ENCODE measurements at regions not wholly inside any gene's neighbourhood (a gene's known extent, or its start where the extent isn't known, plus 50 kb on each side); places are given as distances from the start of the nearest gene placed in this dataset.

DNA sequence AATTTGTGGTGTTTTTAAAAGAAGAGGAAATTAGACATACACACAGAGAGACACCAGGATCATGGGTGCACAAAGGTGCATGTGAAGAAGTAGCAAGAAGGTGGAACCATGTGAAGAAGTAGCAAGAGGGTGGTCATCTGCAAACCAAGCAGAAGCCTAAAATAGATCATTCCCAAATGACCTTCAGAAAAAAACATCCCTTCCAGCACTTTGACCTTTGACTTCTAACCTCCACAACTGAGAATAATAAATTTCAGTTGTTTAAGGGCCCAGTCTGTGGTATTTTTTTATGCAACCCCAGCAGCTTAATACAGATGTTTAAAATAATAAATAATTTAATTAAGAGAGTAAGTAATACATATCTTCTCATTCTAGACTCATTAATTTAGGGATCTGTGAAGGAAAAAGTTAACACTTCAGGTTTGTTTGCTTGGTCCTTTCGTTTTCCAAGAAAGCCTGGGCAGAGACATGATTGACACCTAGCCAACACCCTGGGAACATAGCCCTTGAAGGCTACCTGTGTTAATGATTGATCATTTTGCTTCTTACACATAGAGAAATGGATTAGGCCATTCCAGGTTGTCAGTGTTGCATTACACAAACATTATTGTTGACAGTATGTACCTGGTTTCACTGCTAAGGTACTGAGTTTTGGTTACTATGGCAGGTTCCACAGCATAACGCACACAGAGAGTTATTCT, 1331.2 kb upstream of the GBE1 start:
- no peak for DNase-seq (ENCODE audit: low spot score)

DNA sequence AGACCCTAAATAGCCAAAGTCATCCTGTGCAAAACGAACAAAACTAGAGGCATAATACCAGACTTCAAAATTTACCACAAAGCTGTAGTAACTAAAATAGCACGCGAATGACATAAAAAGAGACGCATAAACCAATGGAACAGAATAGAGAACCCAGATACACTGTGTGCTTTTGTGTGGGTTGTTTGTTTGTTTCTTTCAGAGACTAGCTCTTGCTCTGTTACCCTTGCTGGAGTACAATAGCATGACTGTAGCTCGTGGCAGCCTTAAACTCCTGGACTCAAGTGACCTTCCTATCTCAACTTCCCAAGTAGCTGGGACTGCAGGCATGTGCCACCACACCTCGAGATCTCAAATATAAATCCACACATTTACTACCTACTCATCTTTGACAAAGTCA, 1314.6 kb upstream of the GBE1 start:
- DNase-seq (ENCODE audit: low spot score), result no peak

- DNase-seq (ENCODE audit: low spot score), result no peak
Measured at GRCh38 chr3:83074485-83074884, 1313.0 kb upstream of the GBE1 start.

DNA sequence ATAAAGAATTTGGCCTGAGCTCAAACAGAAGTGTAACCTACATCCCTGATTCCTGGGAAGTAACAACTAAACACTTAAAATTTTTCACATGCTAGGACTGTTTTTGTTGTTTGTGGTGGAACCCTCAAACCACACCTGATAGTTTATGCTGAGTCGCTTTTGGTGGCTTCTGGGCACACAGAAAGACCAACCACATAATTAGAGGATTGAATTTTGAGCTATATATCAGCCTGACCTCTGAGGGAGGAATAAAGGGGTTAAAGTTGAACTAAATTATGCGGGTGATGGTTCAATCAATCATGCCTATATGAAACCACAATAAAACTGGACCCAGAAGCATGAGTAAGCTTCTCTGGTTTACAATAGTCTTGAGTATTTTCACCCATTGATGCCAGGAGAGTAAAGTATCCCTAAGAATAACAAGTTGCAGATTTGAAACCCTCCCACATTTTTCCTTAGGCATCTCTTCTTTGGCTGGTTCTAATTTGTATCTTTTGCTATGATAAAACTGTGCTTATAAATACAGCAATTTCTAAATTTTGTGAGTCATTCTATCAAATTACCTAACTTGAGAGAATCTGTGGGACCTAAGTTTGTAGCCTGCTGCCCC, 1304.5 kb upstream of the GBE1 start:
- no peak for DNase-seq (ENCODE audit: low spot score)

DNA sequence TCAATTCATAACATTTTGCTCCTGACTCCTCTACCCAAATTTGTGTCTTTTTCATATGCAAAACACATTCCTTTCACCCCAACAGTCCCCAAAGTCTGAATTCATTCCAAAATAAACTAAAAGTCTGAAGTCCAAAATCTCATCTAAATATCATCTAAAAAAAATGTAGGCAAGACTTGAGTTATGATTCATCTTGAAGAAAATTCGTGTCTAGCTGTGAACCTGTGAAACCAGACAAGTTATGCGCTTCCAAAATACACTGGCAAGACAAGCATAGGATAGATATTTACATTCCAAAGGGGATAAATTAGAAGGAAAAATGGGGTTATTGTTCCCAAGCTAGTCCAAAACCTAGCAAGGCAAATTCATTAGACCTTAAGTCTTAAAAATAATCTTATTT, 1302.0 kb upstream of the GBE1 start:
- no peak for DNase-seq (ENCODE audit: low spot score)

DNA sequence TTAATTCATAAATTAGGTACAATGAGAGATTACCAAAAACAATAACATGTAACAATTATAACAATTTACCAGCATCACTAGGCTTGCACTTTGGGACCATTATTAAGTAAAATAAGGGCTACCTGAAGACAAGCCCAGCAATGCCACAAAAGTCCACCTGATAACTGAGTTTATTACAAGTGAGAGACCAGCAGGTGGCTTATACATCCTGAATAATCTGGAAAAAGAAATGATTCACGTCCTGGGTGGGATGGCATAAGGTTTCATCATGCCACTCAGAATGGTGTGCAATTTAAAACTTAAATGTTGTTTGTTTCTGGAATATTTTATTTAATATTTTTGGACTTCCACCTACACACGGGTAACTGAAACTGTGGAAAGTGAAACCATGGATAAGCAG, 1287.1 kb upstream of the GBE1 start:
- no peak for DNase-seq (ENCODE audit: low spot score)

DNA sequence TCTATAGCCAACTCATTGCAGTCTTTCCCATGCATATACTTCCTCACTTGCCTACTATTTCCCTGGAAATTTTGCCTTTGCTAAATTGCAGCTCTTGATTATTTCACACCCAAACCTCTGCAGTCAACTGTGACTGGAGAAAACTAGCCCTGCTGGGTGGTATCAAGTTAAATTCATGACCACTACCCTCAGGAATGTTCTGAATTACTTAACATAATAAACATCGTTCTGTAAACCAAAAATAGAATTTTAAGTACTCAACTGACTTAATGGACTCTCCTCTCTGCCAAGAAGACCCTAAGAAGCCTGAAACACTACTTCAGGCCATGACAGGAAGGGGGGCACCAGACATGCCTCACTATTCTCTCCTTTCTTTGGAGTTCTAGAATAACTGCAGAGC, 1278.0 kb upstream of the GBE1 start:
- no peak for DNase-seq (ENCODE audit: low spot score)

- no peak for DNase-seq (ENCODE audit: low spot score)
Measured at GRCh38 chr3:83035704-83036010, 1274.2 kb upstream of the GBE1 start.

GRCh38 chr3:83034806-83035703, 1273.6 kb upstream of the GBE1 start:
- DNase-seq (ENCODE audit: low spot score), result no peak

- DNase-seq (ENCODE audit: low spot score), result no peak
Measured at GRCh38 chr3:83033133-83033532, 1271.7 kb upstream of the GBE1 start.

DNA sequence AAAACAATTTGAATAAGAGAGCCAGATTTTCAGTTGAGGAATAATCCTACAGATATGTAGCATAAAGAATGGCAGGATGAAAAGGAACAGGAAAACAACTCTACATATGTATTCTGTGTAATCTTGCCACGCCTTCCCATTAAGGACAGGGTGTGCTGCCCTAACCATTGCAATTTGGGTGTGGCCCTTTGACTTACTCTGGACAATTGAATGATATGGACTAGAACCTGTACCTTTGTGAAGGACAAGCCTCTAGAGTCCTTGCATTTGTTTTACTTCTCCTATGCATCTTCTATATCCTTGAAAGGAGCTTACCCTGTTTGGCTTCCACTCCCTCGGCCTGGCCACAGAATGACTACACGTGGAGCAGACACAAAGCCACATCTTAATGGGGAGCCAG, 1261.6 kb upstream of the GBE1 start:
- DNase-seq (ENCODE audit: low spot score), result no peak

DNA sequence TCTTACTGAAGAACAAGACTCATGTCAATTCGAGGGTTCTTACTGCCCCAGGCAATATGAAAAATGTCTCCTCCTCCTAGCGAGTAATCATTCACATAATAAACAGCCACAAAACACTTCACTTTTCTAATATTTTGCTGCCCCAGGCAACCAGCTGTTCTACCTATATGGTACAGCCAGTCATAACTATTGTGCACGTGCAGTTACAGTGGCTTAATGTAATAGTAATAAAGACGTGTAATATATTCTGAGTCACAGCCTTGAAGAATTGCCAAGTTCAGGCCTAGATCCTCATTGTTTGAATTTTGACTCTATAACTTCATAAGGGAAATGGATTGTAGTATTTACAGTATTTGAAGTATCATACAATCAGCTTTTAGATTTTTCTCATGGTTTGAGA, 1250.0 kb upstream of the GBE1 start:
- no peak for DNase-seq (ENCODE audit: low spot score)

GRCh38 chr3:83003917-83004316, 1242.5 kb upstream of the GBE1 start:
- no peak for DNase-seq (ENCODE audit: low spot score)

DNA sequence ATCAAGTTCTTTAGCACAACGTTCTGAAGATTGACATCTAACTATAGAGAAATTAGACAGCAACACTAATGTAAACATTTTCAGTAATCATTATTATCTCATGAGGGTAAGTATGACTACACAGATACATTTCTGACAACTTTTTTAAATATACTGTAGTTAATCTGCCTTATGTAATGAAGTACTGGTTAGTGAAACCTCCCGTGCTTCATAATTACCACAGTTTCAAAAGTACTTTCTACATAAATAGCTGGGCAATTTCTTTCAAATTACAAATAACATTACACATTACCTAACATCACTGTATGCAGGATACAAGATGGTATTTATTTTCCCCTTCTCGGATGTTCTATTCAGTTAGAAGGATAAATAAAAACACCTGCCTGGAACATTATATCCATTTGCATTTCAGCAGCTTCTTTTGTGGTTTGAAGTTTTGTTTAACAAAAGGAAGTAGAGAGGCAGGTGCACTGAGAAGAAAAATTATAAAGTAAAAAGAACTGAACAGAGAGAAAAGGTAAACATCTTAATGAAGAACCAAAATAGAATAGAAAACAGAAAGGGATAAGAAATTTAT, 1241.5 kb upstream of the GBE1 start:
- no peak for DNase-seq (ENCODE audit: low spot score)

GRCh38 chr3:82999777-83000176, 1238.3 kb upstream of the GBE1 start:
- DNase-seq (ENCODE audit: low spot score), result no peak

GRCh38 chr3:82978368-82978767, 1216.9 kb upstream of the GBE1 start:
- DNase-seq (ENCODE audit: low spot score), result no peak

GRCh38 chr3:82977871-82978270, 1216.4 kb upstream of the GBE1 start:
- DNase-seq (ENCODE audit: low spot score), result no peak

DNA sequence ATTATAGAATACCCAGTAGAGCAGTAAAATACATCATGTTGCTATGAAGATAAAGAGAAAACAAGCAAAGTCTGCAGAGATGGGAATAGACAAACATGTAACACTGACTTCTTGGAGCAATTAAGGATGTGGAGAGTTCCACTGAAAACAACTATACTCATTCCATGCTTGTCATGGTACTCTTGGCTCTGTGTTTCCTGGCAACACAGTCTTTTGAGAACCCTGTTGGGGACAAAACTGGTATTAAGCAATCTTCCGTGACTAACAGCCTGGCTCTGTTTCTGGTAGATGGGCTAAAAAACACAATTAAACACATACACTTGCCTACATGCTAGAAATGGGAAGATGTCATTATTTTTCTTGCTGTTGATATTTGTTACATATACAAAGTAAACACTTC, 1212.3 kb upstream of the GBE1 start:
- no peak for DNase-seq (ENCODE audit: low spot score)

DNA sequence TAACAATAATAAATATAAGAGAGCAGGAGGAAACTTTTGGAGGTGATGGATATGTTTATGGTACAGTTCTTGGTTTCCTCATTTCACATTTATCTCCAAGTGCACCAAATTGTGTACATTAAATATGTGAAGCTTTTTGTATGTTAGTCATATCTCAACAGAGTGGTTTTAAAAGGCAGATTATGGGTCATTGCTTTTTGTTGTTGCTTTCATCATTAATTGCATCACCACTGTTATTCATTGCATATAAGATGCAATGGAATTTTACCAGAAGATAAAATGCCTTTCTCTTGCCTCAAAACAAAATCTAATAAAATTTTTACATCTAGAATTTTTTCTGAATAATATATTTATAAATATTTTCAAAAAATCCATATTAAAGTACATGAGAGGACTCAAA, 1198.9 kb upstream of the GBE1 start:
- no peak for DNase-seq (ENCODE audit: low spot score)

DNA sequence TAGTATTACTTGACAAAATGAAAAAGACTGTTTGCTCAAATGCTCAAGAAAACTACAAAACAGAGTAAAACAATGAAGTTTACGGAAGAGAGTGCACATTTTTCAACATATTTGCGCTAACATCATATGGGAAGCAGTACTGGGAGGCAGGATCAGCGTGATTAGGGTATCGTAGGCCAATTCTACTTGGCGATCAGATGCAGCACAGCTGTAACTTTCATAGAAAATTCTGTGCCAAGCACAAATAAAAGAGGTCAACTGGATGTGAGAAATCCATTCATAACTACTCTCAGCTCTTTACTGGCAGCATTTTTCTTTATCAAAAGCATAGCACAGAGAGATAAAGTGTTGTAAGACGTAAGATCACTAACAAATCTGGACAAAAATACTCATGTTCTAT, 1196.3 kb upstream of the GBE1 start:
- no peak for DNase-seq (ENCODE audit: low spot score)

GRCh38 chr3:82957079-82957478, 1195.6 kb upstream of the GBE1 start:
- DNase-seq (ENCODE audit: low spot score), result no peak

DNA sequence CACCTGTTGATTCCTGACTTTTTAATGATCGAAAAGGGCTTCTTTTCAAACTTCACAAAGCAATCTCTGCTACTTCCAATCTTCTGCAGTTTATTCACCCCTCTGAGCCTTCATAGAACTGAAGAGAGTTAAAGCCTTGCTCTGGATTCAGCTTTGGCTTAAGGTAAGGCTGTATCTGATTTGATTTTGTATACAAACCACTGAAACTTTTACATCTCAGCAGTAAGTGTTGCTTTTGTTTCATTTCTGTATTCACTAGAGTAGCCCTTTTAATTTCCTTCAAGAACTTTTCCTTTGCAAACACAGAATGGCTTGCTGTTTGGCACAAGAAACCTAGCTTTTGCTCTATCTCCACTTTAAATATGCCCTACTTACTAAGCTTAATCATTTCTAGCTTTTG, 1193.0 kb upstream of the GBE1 start:
- DNase-seq (ENCODE audit: low spot score), result no peak

DNA sequence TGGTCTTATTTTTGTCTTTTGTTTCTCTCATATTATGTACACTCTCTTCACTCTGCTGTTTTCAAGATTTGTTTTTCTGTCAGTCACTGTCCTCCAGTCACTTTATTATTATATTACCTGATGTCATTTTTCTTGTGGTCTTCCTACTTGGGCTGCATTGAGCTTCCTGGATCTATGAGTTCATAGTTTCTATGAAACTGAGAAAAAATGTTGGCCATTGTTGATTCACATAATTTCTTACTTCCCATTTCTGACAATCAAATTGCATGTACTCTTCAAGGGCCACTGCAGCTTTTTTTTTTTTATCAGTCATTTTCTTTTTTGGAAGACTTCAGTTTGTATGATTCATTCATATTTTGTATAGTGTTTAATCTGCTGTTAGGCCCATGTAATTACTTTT, 1180.6 kb upstream of the GBE1 start:
- no peak for DNase-seq (ENCODE audit: low spot score)

All from hematopoietic multipotent progenitor cell treated with erythropoietin and hydrocortisone succinate and interleukin-3 and kit ligand, for 15 days (in vitro differentiated cells).